ENCODE measurements at regions not wholly inside any gene's neighbourhood (a gene's known extent, or its start where the extent isn't known, plus 50 kb on each side); places are given as distances from the start of the nearest gene placed in this dataset.

- Mint-ChIP-seq H3K27me3 (ENCODE audit: low read depth) (no peaks in the 10 kb centered on the region), H3K4me3 (ENCODE audit: low read depth) (no peak overlapping the region), H3K9me3 (no peaks in the 10 kb centered on the region), H3K27ac (no peak overlapping the region), H3K4me1 (ENCODE audit: low read depth) (no peaks in the 10 kb centered on the region), H3K36me3 (ENCODE audit: low read depth) (no peaks in the 10 kb centered on the region)
- DNase-seq (ENCODE audit: low spot score) = no peak
- intact Hi-C loops (cut with micrococcal nuclease) = no loop called here
Measured at GRCh38 chr5:2044041-2044440, 161.3 kb upstream of the IRX4 start.

DNA sequence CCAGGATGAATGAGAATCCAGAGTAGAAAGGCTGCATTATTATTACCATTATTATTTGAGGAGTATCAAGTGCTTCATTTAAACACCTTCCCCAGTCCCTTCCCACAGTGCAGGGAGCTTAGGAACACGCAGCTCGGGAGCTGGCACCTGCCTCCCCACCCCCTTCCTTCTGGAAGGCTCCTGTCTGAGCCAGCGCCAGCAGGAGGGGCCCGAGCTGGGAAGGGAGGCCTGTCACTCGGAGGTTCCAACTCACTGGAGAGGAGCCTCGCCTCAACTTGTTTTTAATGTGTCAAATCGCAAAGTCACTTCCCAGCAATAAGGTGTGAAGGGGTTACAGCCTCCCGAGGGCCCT, 156.4 kb upstream of the IRX4 start:
- Mint-ChIP-seq H3K27me3 (ENCODE audit: low read depth) (peaks cover 14% of the 10 kb centered on the region), H3K9me3 (no peaks in the 10 kb centered on the region), H3K27ac (no peak overlapping the region), H3K4me1 (ENCODE audit: low read depth) (no peaks in the 10 kb centered on the region), H3K36me3 (ENCODE audit: low read depth) (no peaks in the 10 kb centered on the region), H3K4me3 (ENCODE audit: low read depth) (no peak overlapping the region)
- DNase-seq (ENCODE audit: low spot score) = no peak
- intact Hi-C loops (cut with micrococcal nuclease) = no loop called here

DNA sequence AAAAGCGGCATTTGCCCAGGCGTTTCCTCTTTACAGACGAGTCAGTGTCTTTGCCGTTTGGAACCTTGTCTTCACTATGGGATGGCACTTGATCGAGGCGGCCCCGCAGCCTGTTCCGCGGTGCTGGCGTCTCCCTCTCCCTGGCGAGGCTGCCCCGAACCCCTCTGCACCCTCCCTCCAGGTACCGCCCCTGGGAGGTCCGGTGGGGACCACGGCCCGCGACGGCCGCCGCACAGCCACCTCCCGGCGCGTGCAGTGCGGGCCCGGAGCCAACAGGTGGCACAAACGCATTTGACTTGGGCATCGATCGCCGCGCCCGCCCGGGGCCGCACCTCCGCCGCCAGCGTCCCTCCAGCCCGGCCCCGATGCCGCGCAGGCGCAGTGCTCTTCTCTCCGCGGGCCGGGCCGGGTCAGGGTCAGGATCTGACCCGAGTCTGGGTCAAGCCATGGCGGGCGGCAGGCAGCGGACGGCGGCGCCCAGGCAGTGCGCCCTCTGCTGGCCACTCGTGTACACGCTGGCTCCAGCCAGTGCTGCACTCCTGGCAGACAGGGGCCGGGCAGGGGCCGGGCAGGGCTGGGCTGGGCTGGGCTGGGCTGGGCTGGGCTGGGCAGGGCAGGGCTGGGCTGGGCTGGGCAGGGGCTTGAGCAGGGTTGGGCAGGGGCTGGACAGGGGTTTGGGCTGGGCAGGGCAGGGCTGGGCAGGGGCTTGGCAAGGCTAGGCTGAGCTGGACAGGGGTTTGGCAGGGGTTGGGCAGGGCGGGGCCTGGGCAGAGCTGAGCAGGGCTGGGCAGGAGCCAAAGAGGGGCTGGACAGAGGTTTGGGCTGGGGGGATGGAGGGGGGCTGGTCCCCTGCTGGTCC, 155.8 kb upstream of the IRX4 start:
- H3K27ac Mint-ChIP-seq = no peak overlapping the region
- peak; percentile 57 for DNase-seq (ENCODE audit: low spot score)
- intact Hi-C loops (cut with micrococcal nuclease) = no loop called here
- H3K27me3 Mint-ChIP-seq (ENCODE audit: low read depth) = peaks cover 14% of the 10 kb centered on the region
- H3K4me3 Mint-ChIP-seq (ENCODE audit: low read depth) = peak overlapping the region; percentile 60
- H3K36me3 Mint-ChIP-seq (ENCODE audit: low read depth) = no peaks in the 10 kb centered on the region
- no peaks in the 10 kb centered on the region for H3K4me1 Mint-ChIP-seq (ENCODE audit: low read depth)
- no peaks in the 10 kb centered on the region for H3K9me3 Mint-ChIP-seq

DNA sequence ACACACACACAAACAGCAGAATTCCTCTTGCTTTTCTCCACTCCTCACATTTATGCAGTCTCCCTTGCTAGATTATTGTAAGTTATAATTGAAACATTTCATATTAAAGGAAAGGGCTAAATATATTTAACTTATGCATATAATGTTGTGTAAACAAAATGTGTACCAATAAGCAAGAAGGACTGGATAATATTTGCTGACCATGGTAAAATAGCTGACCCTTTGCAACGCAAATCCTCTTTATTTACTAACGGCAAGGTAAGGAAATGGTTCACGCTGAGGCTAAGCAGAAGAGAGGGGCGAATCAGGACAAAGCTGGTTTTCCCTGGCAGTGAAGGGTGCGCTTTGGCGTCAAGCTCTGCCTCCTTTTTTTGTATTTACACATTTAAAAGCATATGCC, 154.2 kb upstream of the IRX4 start:
- Mint-ChIP-seq H3K27me3 (ENCODE audit: low read depth) (peaks cover 19% of the 10 kb centered on the region), H3K4me3 (ENCODE audit: low read depth) (no peak overlapping the region), H3K36me3 (ENCODE audit: low read depth) (no peaks in the 10 kb centered on the region), H3K27ac (no peak overlapping the region), H3K9me3 (no peaks in the 10 kb centered on the region), H3K4me1 (ENCODE audit: low read depth) (no peaks in the 10 kb centered on the region)
- intact Hi-C loops (cut with micrococcal nuclease) = no loop called here
- DNase-seq (ENCODE audit: low spot score) = no peak

DNA sequence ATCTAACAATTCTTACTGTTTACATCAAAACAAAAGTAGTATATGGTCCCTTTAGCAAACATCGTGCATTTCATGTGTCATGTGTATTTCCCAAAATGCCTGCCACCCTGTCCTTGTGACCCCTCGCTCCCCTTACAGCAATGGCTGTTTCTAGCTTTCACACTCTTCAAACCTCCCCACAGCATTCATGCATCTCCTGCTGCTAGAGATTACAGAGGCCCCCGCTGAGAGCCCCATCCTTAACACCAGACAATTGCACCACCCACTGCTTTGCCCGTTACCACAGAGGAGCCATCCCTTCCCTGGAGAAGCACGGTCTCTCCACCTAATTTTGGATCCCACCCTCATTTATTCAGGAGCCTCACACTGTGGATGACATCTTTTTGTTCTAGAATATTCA, 149.7 kb upstream of the IRX4 start:
- peaks cover 19% of the 10 kb centered on the region for H3K27me3 Mint-ChIP-seq (ENCODE audit: low read depth)

DNA sequence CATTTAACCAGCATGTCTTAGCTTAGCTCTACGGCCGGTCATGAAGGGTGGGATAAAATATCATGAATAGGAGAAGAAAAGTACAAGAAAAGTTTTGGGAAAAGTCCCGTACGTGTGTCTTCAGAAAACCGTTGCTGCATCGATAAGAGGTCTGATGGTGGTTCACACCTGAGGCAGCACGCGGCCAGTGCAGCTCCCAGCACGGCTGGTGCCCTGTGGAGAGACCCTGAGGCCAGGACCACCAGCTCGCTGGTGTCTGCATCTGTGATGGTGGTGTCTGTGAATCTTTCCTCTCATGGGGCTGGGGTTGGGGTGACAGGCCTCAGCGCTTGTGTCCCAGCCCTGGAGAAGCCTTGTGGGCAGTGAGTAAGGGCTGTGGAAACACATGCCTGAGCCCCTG, 148.9 kb upstream of the IRX4 start:
- no peak for DNase-seq (ENCODE audit: low spot score)
- Mint-ChIP-seq H3K9me3 (no peaks in the 10 kb centered on the region), H3K27ac (no peak overlapping the region), H3K4me3 (ENCODE audit: low read depth) (no peak overlapping the region), H3K36me3 (ENCODE audit: low read depth) (no peaks in the 10 kb centered on the region), H3K27me3 (ENCODE audit: low read depth) (peaks cover 14% of the 10 kb centered on the region), H3K4me1 (ENCODE audit: low read depth) (no peaks in the 10 kb centered on the region)
- intact Hi-C loops (cut with micrococcal nuclease) = no loop called here

More for the DNA sequence above, 149.7 kb upstream of the IRX4 start:
- H3K36me3 Mint-ChIP-seq (ENCODE audit: low read depth) = no peaks in the 10 kb centered on the region
- no peak overlapping the region for H3K27ac Mint-ChIP-seq
- H3K9me3 Mint-ChIP-seq = no peaks in the 10 kb centered on the region
- H3K4me3 Mint-ChIP-seq (ENCODE audit: low read depth) = no peak overlapping the region
- intact Hi-C loops (cut with micrococcal nuclease) = no loop called here
- no peak for DNase-seq (ENCODE audit: low spot score)
- H3K4me1 Mint-ChIP-seq (ENCODE audit: low read depth) = no peaks in the 10 kb centered on the region

- Mint-ChIP-seq H3K27me3 (ENCODE audit: low read depth) (peaks cover 8% of the 10 kb centered on the region), H3K36me3 (ENCODE audit: low read depth) (no peaks in the 10 kb centered on the region), H3K27ac (no peak overlapping the region), H3K9me3 (no peaks in the 10 kb centered on the region), H3K4me1 (ENCODE audit: low read depth) (no peaks in the 10 kb centered on the region), H3K4me3 (ENCODE audit: low read depth) (no peak overlapping the region)
- DNase-seq (ENCODE audit: low spot score) = no peak
- intact Hi-C loops (cut with micrococcal nuclease) = no loop called here
Measured at GRCh38 chr5:2030131-2030530, 147.4 kb upstream of the IRX4 start.

DNA sequence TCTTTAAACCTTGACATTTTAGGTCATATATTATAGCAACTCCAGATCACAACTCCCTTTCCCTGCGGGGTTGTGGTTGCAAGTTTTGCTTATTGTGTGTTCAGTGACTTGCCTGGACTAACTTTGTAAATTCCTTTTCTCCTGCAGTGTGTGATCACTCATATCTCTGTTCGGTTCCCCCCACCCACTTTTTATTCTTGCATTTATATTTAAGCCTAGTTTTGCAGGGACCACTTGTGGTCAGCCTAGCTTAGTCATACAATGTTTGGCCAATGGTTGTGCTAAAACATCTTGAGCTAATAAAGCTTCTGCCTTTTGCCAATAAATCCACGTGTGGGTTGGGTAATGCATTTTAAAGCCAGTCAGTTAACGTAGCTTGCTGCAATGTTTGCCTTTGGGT, 146.5 kb upstream of the IRX4 start:
- no peaks in the 10 kb centered on the region for H3K9me3 Mint-ChIP-seq
- H3K4me1 Mint-ChIP-seq (ENCODE audit: low read depth) = no peaks in the 10 kb centered on the region
- no peak overlapping the region for H3K27ac Mint-ChIP-seq
- no peaks in the 10 kb centered on the region for H3K36me3 Mint-ChIP-seq (ENCODE audit: low read depth)
- intact Hi-C loops (cut with micrococcal nuclease) = no loop called here
- no peak overlapping the region for H3K4me3 Mint-ChIP-seq (ENCODE audit: low read depth)
- H3K27me3 Mint-ChIP-seq (ENCODE audit: low read depth) = peaks cover 11% of the 10 kb centered on the region
- no peak for DNase-seq (ENCODE audit: low spot score)

DNA sequence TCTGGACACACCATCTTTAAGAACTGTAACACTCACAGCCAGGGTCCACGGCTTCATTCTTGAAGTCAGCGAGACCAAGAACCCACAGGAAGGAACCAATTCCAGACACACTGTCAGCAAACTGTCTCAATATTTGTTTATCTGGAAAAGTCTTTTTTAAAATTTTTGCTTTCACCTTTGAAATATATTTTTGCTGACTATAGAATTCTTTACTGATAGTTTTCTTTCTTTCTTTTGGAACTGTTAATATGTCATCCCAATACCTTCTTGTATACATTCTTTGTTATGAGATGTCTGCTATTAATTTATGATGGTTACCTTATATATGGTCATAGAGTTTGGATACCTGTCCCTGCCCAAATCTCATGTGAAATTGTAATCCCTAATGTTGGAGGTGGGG, 145.1 kb upstream of the IRX4 start:
- no peaks in the 10 kb centered on the region for H3K4me1 Mint-ChIP-seq (ENCODE audit: low read depth)
- no peak overlapping the region for H3K4me3 Mint-ChIP-seq (ENCODE audit: low read depth)
- DNase-seq (ENCODE audit: low spot score) = no peak
- no peaks in the 10 kb centered on the region for H3K9me3 Mint-ChIP-seq
- H3K27me3 Mint-ChIP-seq (ENCODE audit: low read depth) = peaks cover 6% of the 10 kb centered on the region
- intact Hi-C loops (cut with micrococcal nuclease) = no loop called here
- H3K36me3 Mint-ChIP-seq (ENCODE audit: low read depth) = no peaks in the 10 kb centered on the region
- no peak overlapping the region for H3K27ac Mint-ChIP-seq

- no peak overlapping the region for H3K4me3 Mint-ChIP-seq (ENCODE audit: low read depth)
- no peaks in the 10 kb centered on the region for H3K4me1 Mint-ChIP-seq (ENCODE audit: low read depth)
- no peaks in the 10 kb centered on the region for H3K36me3 Mint-ChIP-seq (ENCODE audit: low read depth)
- intact Hi-C loops (cut with micrococcal nuclease) = loop anchor here (5.0 kb wide), 1 partner anchor 288 kb away; no protein-coding TSS in a partner anchor
- DNase-seq (ENCODE audit: low spot score) = no peak
- H3K27me3 Mint-ChIP-seq (ENCODE audit: low read depth) = peaks cover 6% of the 10 kb centered on the region
- no peak overlapping the region for H3K27ac Mint-ChIP-seq
- H3K9me3 Mint-ChIP-seq = no peaks in the 10 kb centered on the region
Measured at GRCh38 chr5:2024986-2025721, 142.4 kb upstream of the IRX4 start.

DNA sequence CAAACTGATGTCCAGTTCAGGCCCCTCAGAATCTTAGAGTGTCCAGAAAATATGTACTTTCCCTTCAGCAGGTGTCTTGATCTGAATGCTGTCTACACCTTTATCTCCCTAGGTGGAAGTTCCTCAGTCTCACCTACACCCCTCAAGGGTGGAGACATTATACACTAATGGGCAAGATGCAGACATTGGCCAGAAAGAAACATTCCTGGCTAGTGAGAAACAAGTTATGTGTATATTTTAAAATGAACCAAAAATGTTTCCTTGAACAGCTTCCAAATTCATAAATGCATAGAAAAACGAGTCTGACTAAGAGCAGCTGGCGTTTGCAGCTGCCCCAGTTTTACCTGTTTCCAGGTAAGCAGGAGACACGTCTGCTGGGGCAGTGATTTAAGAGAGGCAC, 140.5 kb upstream of the IRX4 start:
- H3K36me3 Mint-ChIP-seq (ENCODE audit: low read depth) = no peaks in the 10 kb centered on the region
- no peak overlapping the region for H3K4me3 Mint-ChIP-seq (ENCODE audit: low read depth)
- H3K27me3 Mint-ChIP-seq (ENCODE audit: low read depth) = peaks cover 3% of the 10 kb centered on the region
- no peak overlapping the region for H3K27ac Mint-ChIP-seq
- H3K4me1 Mint-ChIP-seq (ENCODE audit: low read depth) = no peaks in the 10 kb centered on the region
- DNase-seq (ENCODE audit: low spot score) = no peak
- intact Hi-C loops (cut with micrococcal nuclease) = loop anchor here (5.0 kb wide), 1 partner anchor 286 kb away; no protein-coding TSS in a partner anchor
- H3K9me3 Mint-ChIP-seq = no peaks in the 10 kb centered on the region

- Mint-ChIP-seq H3K36me3 (ENCODE audit: low read depth) (no peaks in the 10 kb centered on the region), H3K4me1 (ENCODE audit: low read depth) (no peaks in the 10 kb centered on the region)
- DNase-seq (ENCODE audit: low spot score) = no peak
Measured at GRCh38 chr5:2022436-2022835, 139.7 kb upstream of the IRX4 start.

GRCh38 chr5:2021484-2022176, 138.9 kb upstream of the IRX4 start:
- no peaks in the 10 kb centered on the region for H3K9me3 Mint-ChIP-seq
- H3K4me1 Mint-ChIP-seq (ENCODE audit: low read depth) = no peaks in the 10 kb centered on the region
- DNase-seq (ENCODE audit: low spot score) = no peak
- H3K27ac Mint-ChIP-seq = no peak overlapping the region
- H3K36me3 Mint-ChIP-seq (ENCODE audit: low read depth) = no peaks in the 10 kb centered on the region
- no peak overlapping the region for H3K4me3 Mint-ChIP-seq (ENCODE audit: low read depth)
- peaks cover 3% of the 10 kb centered on the region for H3K27me3 Mint-ChIP-seq (ENCODE audit: low read depth)
- intact Hi-C loops (cut with micrococcal nuclease) = loop anchor here (5.0 kb wide), 1 partner anchor 284 kb away; no protein-coding TSS in a partner anchor

More at GRCh38 chr5:2022436-2022835, 139.7 kb upstream of the IRX4 start:
- peaks cover 3% of the 10 kb centered on the region for H3K27me3 Mint-ChIP-seq (ENCODE audit: low read depth)
- intact Hi-C loops (cut with micrococcal nuclease) = loop anchor here (5.0 kb wide), 1 partner anchor 285 kb away; no protein-coding TSS in a partner anchor
- no peaks in the 10 kb centered on the region for H3K9me3 Mint-ChIP-seq
- no peak overlapping the region for H3K4me3 Mint-ChIP-seq (ENCODE audit: low read depth)
- H3K27ac Mint-ChIP-seq = no peak overlapping the region

Measured in activated T-helper 2 cell treated with anti-CD3 and anti-CD28 coated beads, Interferon-gamma antibody, Interleukin-2, Interleukin-4, amounts not matched to agents 10 μg/mL and 5 μg/mL and 100 μg/mL, durations not matched to agents 14 hours and 24 hours and 36 hours (primary cell).